Trophoblast cell (in vitro differentiated cells and primary cell): ENCODE measurements at regions not wholly inside any gene's neighbourhood (a gene's known extent, or its start where the extent isn't known, plus 50 kb on each side); places are given as distances from the start of the nearest gene placed in this dataset.

ENCODE experiments used
- DNase-seq, 2 donors: peaks; one replicate each; pipeline ENCODE4 v3.0.0-alpha.2; 2016
- H2AFZ ChIP-seq: 2 replicates; pipeline ENCODE4 v1.6.1; 2013; ENCODE audit warnings: low read length, moderate library complexity, mild to moderate bottlenecking; ENCODE audit not compliant: insufficient read depth, poor library complexity
- H2AK5ac ChIP-seq: 2 replicates; pipeline ENCODE4 v1.6.1; 2013; ENCODE audit warnings: mild to moderate bottlenecking, low read length
- H2BK120ac ChIP-seq: 2 replicates; pipeline ENCODE4 v1.6.1; 2013; ENCODE audit warnings: low read length, mild to moderate bottlenecking, moderate library complexity; ENCODE audit not compliant: insufficient read depth, poor library complexity
- H2BK12ac ChIP-seq: 2 replicates; pipeline ENCODE4 v1.6.1; 2013; ENCODE audit warnings: mild to moderate bottlenecking, low read length, moderate library complexity
- H2BK5ac ChIP-seq: 2 replicates; pipeline ENCODE4 v1.6.1; 2013; ENCODE audit warnings: low read length, low read depth, moderate library complexity, mild to moderate bottlenecking; ENCODE audit not compliant: poor library complexity
- H3K14ac ChIP-seq: 2 replicates; pipeline ENCODE4 v1.6.1; 2013; ENCODE audit warnings: mild to moderate bottlenecking, low read length
- H3K18ac ChIP-seq: 2 replicates; pipeline ENCODE4 v1.6.1; 2013; ENCODE audit warnings: mild to moderate bottlenecking, low read length
- H3K23ac ChIP-seq: 2 replicates; pipeline ENCODE4 v1.6.1; 2013; ENCODE audit warnings: low read length
- H3K27ac ChIP-seq: 2 replicates; pipeline ENCODE4 v1.5.1; 2013; ENCODE audit warnings: low read depth, mild to moderate bottlenecking, inconsistent platforms, low read length, moderate library complexity
- H3K27me3 ChIP-seq: 2 replicates; pipeline ENCODE4 v1.6.1; 2013; ENCODE audit warnings: inconsistent platforms, mild to moderate bottlenecking, low read length, moderate library complexity; ENCODE audit not compliant: insufficient read depth
- H3K36me3 ChIP-seq, 2 experiments: 1 replicate in 1 of 2; 2 replicates in 1 of 2; pipeline ENCODE4 v1.6.1; 2013; ENCODE audit warnings: low read length in 2 of 2, mild to moderate bottlenecking in 2 of 2, moderate library complexity in 1 of 2; ENCODE audit not compliant: insufficient read depth in 2 of 2, control insufficient read depth in 1 of 2
- H3K4ac ChIP-seq: 2 replicates; pipeline ENCODE4 v1.6.1; 2013; ENCODE audit warnings: low read depth, mild to moderate bottlenecking, low read length, moderate library complexity
- H3K4me1 ChIP-seq, 2 experiments: 1 replicate in 1 of 2; 2 replicates in 1 of 2; pipeline ENCODE4 v1.6.1; 2013; ENCODE audit warnings: low read length in 2 of 2, mild to moderate bottlenecking in 2 of 2, moderate library complexity in 1 of 2; ENCODE audit not compliant: insufficient read depth in 2 of 2, control insufficient read depth in 1 of 2
- H3K4me2 ChIP-seq: 2 replicates; pipeline ENCODE4 v1.6.1; 2013; ENCODE audit warnings: inconsistent platforms, mild to moderate bottlenecking, low read length, moderate library complexity
- H3K4me3 ChIP-seq: 2 replicates; pipeline ENCODE4 v1.5.1; 2013; ENCODE audit warnings: mild to moderate bottlenecking, low read depth, low read length, inconsistent platforms
- H3K79me1 ChIP-seq: one replicate; pipeline ENCODE4 v1.6.1; 2013; ENCODE audit warnings: low read length
- H3K79me2 ChIP-seq: 2 replicates; pipeline ENCODE4 v1.6.1; 2013; ENCODE audit warnings: low read length, mild to moderate bottlenecking; ENCODE audit not compliant: control insufficient read depth, insufficient read depth, poor library complexity
- H3K9ac ChIP-seq: 2 replicates; pipeline ENCODE4 v1.6.1; 2013; ENCODE audit warnings: mild to moderate bottlenecking, low read length
- H3K9me3 ChIP-seq: 2 replicates; pipeline ENCODE4 v1.6.1; 2013; ENCODE audit warnings: low read depth, mild to moderate bottlenecking, control low read depth, inconsistent platforms, low read length; ENCODE audit not compliant: insufficient read depth
- H4K12ac ChIP-seq: 2 replicates; pipeline ENCODE4 v1.6.1; 2013; ENCODE audit warnings: low read depth, mild to moderate bottlenecking, low read length, moderate library complexity
- H4K8ac ChIP-seq: 2 replicates; pipeline ENCODE4 v1.6.1; 2013; ENCODE audit warnings: low read depth, mild to moderate bottlenecking, low read length, moderate library complexity
- H4K91ac ChIP-seq: one replicate; pipeline ENCODE4 v1.6.1; 2013; ENCODE audit warnings: low read depth, mild to moderate bottlenecking, low read length, moderate library complexity
- WGBS: extraction: QIAGEN DNeasy Blood & Tissue Kit; methylation state at CpG from one replicate; pipeline ENCODE4 v1.1.7; 2013; ENCODE audit warnings: missing lambda C conversion rate; ENCODE audit not compliant: insufficient read length, insufficient coverage; ENCODE audit errors: extremely low coverage; 5-methylcytosine and 5-hydroxymethylcytosine counted together

GRCh38 chr15:72919936-72920465, 132.3 kb upstream of the NEO1 start:
- Histone ChIP-seq H3K14ac (no peak overlapping the region), H4K8ac (no peak overlapping the region), H3K79me1 (no peaks in the 10 kb centered on the region), H3K79me2 (no peaks in the 10 kb centered on the region), H2BK12ac (no peak overlapping the region), H3K4me1 (no peaks in the 10 kb centered on the region), H2BK5ac (no peak overlapping the region), H3K27me3 (no peaks in the 10 kb centered on the region), H3K4ac (no peak overlapping the region), H3K27ac (no peak overlapping the region), H3K36me3 (no peaks in the 10 kb centered on the region), H3K23ac (no peak overlapping the region), H2AK5ac (no peak overlapping the region), H4K12ac (no peak overlapping the region), H2AFZ (no peak overlapping the region), H3K4me2 (no peak overlapping the region), H4K91ac (no peak overlapping the region), H3K18ac (no peak overlapping the region), H3K9ac (no peak overlapping the region), H3K4me3 (no peak overlapping the region), H2BK120ac (no peak overlapping the region), H3K9me3 (no peaks in the 10 kb centered on the region)
- WGBS: no CpG with 5 or more reads among the region's 5 CpGs
- DNase-seq: peak in 1 of 2 donors; percentile 27

- Histone ChIP-seq H3K79me1 (no peaks in the 10 kb centered on the region), H3K4me3 (no peak overlapping the region), H2BK12ac (no peak overlapping the region), H4K12ac (no peak overlapping the region), H3K27ac (no peak overlapping the region), H4K8ac (no peak overlapping the region), H2BK120ac (no peak overlapping the region), H3K9me3 (no peaks in the 10 kb centered on the region), H2AK5ac (no peak overlapping the region), H3K4me2 (no peak overlapping the region), H3K36me3 (no peaks in the 10 kb centered on the region), H3K27me3 (no peaks in the 10 kb centered on the region), H3K9ac (no peak overlapping the region), H2AFZ (no peak overlapping the region), H3K23ac (no peak overlapping the region), H3K4ac (no peak overlapping the region), H3K4me1 (no peaks in the 10 kb centered on the region), H3K18ac (no peak overlapping the region), H3K14ac (no peak overlapping the region), H2BK5ac (no peak overlapping the region), H4K91ac (no peak overlapping the region), H3K79me2 (no peaks in the 10 kb centered on the region)
- no CpG with 5 or more reads among the region's 2 CpGs for WGBS
- no peak for DNase-seq
Measured at GRCh38 chr15:72916897-72917296, 133.3 kb upstream of the ADPGK start.

GRCh38 chr15:72916378-72916777, 132.8 kb upstream of the ADPGK start:
- no peak overlapping the region for H3K4ac ChIP-seq
- H2BK12ac ChIP-seq: no peak overlapping the region
- no peak overlapping the region for H4K12ac ChIP-seq
- H3K14ac ChIP-seq: no peak overlapping the region
- H4K8ac ChIP-seq: no peak overlapping the region
- no peak overlapping the region for H3K4me2 ChIP-seq
- no peak overlapping the region for H4K91ac ChIP-seq
- H3K23ac ChIP-seq: no peak overlapping the region
- WGBS: no CpG with 5 or more reads among the region's 2 CpGs
- H2AFZ ChIP-seq: no peak overlapping the region
- no peaks in the 10 kb centered on the region for H3K79me2 ChIP-seq
- no peak overlapping the region for H2AK5ac ChIP-seq
- H3K27ac ChIP-seq: no peak overlapping the region
- H3K36me3 ChIP-seq: no peaks in the 10 kb centered on the region
- no peak overlapping the region for H3K18ac ChIP-seq
- H2BK5ac ChIP-seq: no peak overlapping the region
- H3K4me1 ChIP-seq: no peaks in the 10 kb centered on the region
- no peaks in the 10 kb centered on the region for H3K27me3 ChIP-seq
- no peak overlapping the region for H3K9ac ChIP-seq
- H3K4me3 ChIP-seq: no peak overlapping the region
- H3K79me1 ChIP-seq: no peaks in the 10 kb centered on the region
- DNase-seq: no peak
- no peaks in the 10 kb centered on the region for H3K9me3 ChIP-seq
- no peak overlapping the region for H2BK120ac ChIP-seq

GRCh38 chr15:72915843-72916242, 132.3 kb upstream of the ADPGK start:
- H2BK5ac ChIP-seq: no peak overlapping the region
- no peak overlapping the region for H3K23ac ChIP-seq
- no peak overlapping the region for H3K4ac ChIP-seq
- WGBS: no CpG with 5 or more reads among the region's 7 CpGs
- H3K9me3 ChIP-seq: no peaks in the 10 kb centered on the region
- no peak overlapping the region for H3K14ac ChIP-seq
- no peaks in the 10 kb centered on the region for H3K79me1 ChIP-seq
- no peak overlapping the region for H3K4me2 ChIP-seq
- H3K79me2 ChIP-seq: no peaks in the 10 kb centered on the region
- no peak overlapping the region for H2AK5ac ChIP-seq
- H2BK12ac ChIP-seq: no peak overlapping the region
- H3K27me3 ChIP-seq: no peaks in the 10 kb centered on the region
- H3K9ac ChIP-seq: no peak overlapping the region
- no peaks in the 10 kb centered on the region for H3K4me1 ChIP-seq
- H2BK120ac ChIP-seq: no peak overlapping the region
- DNase-seq: no peak
- no peaks in the 10 kb centered on the region for H3K36me3 ChIP-seq
- H4K8ac ChIP-seq: no peak overlapping the region
- H4K12ac ChIP-seq: no peak overlapping the region
- no peak overlapping the region for H3K18ac ChIP-seq
- no peak overlapping the region for H4K91ac ChIP-seq
- no peak overlapping the region for H2AFZ ChIP-seq
- no peak overlapping the region for H3K27ac ChIP-seq
- no peak overlapping the region for H3K4me3 ChIP-seq
